GM23338 (cell line): ENCODE measurements at regions not wholly inside any gene's neighbourhood (a gene's known extent, or its start where the extent isn't known, plus 50 kb on each side); places are given as distances from the start of the nearest gene placed in this dataset.

ENCODE experiments used
- ATAC-seq: fragments of 200-7000 bp; cut with Tn5 transposase; 3 replicates; pipeline ENCODE4 v1.9.1; 2020
- DNase-seq: peaks from one replicate; pipeline ENCODE4 v3.0.0-alpha.2; 2015; ENCODE audit warnings: low spot score
- H2AFZ ChIP-seq: fragments of 200-600 bp; sonication (generic); 2 replicates; pipeline ENCODE4 v1.8.0; 2016; ENCODE audit warnings: antibody characterized with exemption, mild to moderate bottlenecking, moderate library complexity
- H3F3A ChIP-seq: fragments of 200-600 bp; sonication (generic); replicated peaks from 2 replicates; pipeline ENCODE4 v1.8.0; 2017; ENCODE audit warnings: antibody characterized with exemption, mixed run types, low read depth
- H3K27ac ChIP-seq: fragments of 200-600 bp; sonication (generic); 2 replicates; pipeline ENCODE4 v1.6.1; 2016; ENCODE audit warnings: low read depth
- H3K27me3 ChIP-seq: fragments of 200-600 bp; sonication (generic); 2 replicates; pipeline ENCODE4 v1.8.0; 2016; ENCODE audit warnings: mild to moderate bottlenecking, mixed run types, moderate library complexity; ENCODE audit not compliant: insufficient read depth
- H3K36me3 ChIP-seq: fragments of 200-600 bp; sonication (generic); 2 replicates; pipeline ENCODE4 v1.8.0; 2016; ENCODE audit warnings: mild to moderate bottlenecking; ENCODE audit not compliant: insufficient read depth
- H3K4me1 ChIP-seq: fragments of 200-600 bp; sonication (generic); 2 replicates; pipeline ENCODE4 v1.8.0; 2016; ENCODE audit warnings: mild to moderate bottlenecking, moderate library complexity; ENCODE audit not compliant: insufficient read depth
- H3K4me2 ChIP-seq: fragments of 200-600 bp; sonication (generic); 2 replicates; pipeline ENCODE4 v1.7.1; 2017; ENCODE audit warnings: mixed run types
- H3K4me3 ChIP-seq: fragments of 200-600 bp; sonication (generic); 2 replicates; pipeline ENCODE4 v1.6.1; 2016; ENCODE audit warnings: mixed run types
- H3K79me2 ChIP-seq: fragments of 200-600 bp; sonication (generic); replicated peaks from 2 replicates; pipeline ENCODE4 v1.8.0; 2017; ENCODE audit warnings: mild to moderate bottlenecking; ENCODE audit not compliant: insufficient read depth
- H3K9me2 ChIP-seq: fragments of 200-600 bp; sonication (generic); 2 replicates; pipeline ENCODE4 v1.8.0; 2017; ENCODE audit not compliant: insufficient read depth
- H4K20me1 ChIP-seq: fragments of 200-600 bp; sonication (generic); replicated peaks from 2 replicates; pipeline ENCODE4 v1.8.0; 2017; ENCODE audit warnings: mild to moderate bottlenecking; ENCODE audit not compliant: insufficient read depth
- H3K27ac Mint-ChIP-seq: 2 replicates; pipeline ENCODE4 v1.8.0; 2020; ENCODE audit warnings: inconsistent platforms, mild to moderate bottlenecking, moderate library complexity, mixed read lengths
- H3K27me3 Mint-ChIP-seq: 3 replicates; pipeline ENCODE4 v1.8.0; 2022; ENCODE audit warnings: low read depth, mild to moderate bottlenecking, moderate library complexity, mixed read lengths, inconsistent platforms; ENCODE audit not compliant: insufficient read depth, poor library complexity
- H3K36me3 Mint-ChIP-seq: 3 replicates; pipeline ENCODE4 v1.8.0; 2021; ENCODE audit warnings: low read depth, mild to moderate bottlenecking, inconsistent platforms, moderate library complexity, mixed read lengths
- H3K4me1 Mint-ChIP-seq: 3 replicates; pipeline ENCODE4 v1.8.0; 2020; ENCODE audit warnings: mild to moderate bottlenecking, inconsistent platforms, mixed read lengths
- H3K4me3 Mint-ChIP-seq: 3 replicates; pipeline ENCODE4 v1.8.0; 2021; ENCODE audit warnings: moderate library complexity, mild to moderate bottlenecking, inconsistent platforms, mixed read lengths
- H3K9me3 Mint-ChIP-seq: 3 replicates; pipeline ENCODE4 v1.8.0; 2020; ENCODE audit warnings: moderate library complexity, mild to moderate bottlenecking, inconsistent platforms, mixed read lengths
- ETS1 ChIP-seq: IDR thresholded peaks from 2 replicates; pipeline ENCODE4 v1.6.1; 2016; ENCODE audit warnings: antibody characterized with exemption
- EZH2 ChIP-seq: fragments of 200-600 bp; sonication (generic); IDR thresholded peaks from one replicate; pipeline ENCODE4 v1.8.0; 2017; ENCODE audit warnings: antibody characterized with exemption, mild to moderate bottlenecking, low read depth; ENCODE audit not compliant: unreplicated experiment
- EZH2phosphoT487 ChIP-seq: fragments of 200-600 bp; sonication (generic); IDR thresholded peaks from one replicate; pipeline ENCODE4 v1.8.1; 2018; ENCODE audit warnings: antibody characterized with exemption; ENCODE audit not compliant: unreplicated experiment
- JUNB ChIP-seq: IDR thresholded peaks from one replicate; pipeline ENCODE4 v1.6.1; 2016; ENCODE audit warnings: antibody characterized with exemption; ENCODE audit not compliant: unreplicated experiment
- NANOG ChIP-seq: IDR thresholded peaks from 2 replicates; pipeline ENCODE4 v1.6.1; 2016; ENCODE audit warnings: antibody characterized with exemption, borderline replicate concordance
- STAT1 ChIP-seq: IDR thresholded peaks from one replicate; pipeline ENCODE4 v1.6.1; 2016; ENCODE audit warnings: antibody characterized with exemption; ENCODE audit not compliant: unreplicated experiment
- ZNF462 ChIP-seq: fragments of 250-450 bp; sonication (Bioruptor Pico); IDR thresholded peaks from 2 replicates; pipeline ENCODE4 v1.5.0; 2020; ENCODE audit warnings: mild to moderate bottlenecking, moderate library complexity
- TF ChIP-seq, protein P1 (sequence below), 2 experiments: fragments of 200-600 bp in 1 of 2; sonication (generic) in 1 of 2; conservative IDR thresholded peaks; 2 replicates each; pipeline versions ENCODE4 v1.5.1 to v1.6.1; 2016 to 2017; ENCODE audit warnings: antibody characterized with exemption in 2 of 2, low read depth in 2 of 2, mild to moderate bottlenecking in 2 of 2, moderate library complexity in 1 of 2
- TF ChIP-seq, protein P2 (sequence below): IDR thresholded peaks from one replicate; pipeline ENCODE4 v1.6.1; 2018; ENCODE audit warnings: antibody characterized with exemption; ENCODE audit not compliant: unreplicated experiment

DNA sequence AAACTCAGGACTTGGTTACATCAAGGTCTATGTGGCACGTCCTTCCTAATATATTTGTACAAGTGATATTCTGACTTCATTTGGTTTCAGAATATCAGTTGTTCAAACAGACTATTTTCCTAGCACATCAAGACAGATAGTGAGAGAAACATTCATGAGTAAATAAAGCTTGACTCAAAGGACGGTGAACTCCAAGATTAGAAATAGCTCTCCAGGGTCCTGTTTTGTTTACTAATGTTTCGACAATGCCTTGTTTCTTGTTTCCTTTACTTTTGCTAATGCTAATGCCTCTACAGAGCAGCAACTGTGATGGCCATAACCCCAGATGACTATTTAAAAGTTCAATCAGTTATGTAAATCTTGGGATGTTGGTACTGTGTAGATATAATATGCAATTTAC lies 313.9 kb downstream of the KLF12 start:
- Histone ChIP-seq H4K20me1 (no peaks in the 10 kb centered on the region), H3K27ac (no peak overlapping the region), H3K4me3 (no peak overlapping the region), H3K4me2 (no peak overlapping the region), H2AFZ (no peak overlapping the region), H3K4me1 (no peaks in the 10 kb centered on the region), H3K79me2 (no peaks in the 10 kb centered on the region; the same call in 1 of the 2 replicates), H3K27me3 (no peaks in the 10 kb centered on the region), H3F3A (no peaks in the 10 kb centered on the region), H3K9me2 (no peaks in the 10 kb centered on the region), H3K36me3 (no peaks in the 10 kb centered on the region)
- Mint-ChIP-seq H3K27me3 (peaks cover 4% of the 10 kb centered on the region), H3K4me3 (no peak overlapping the region), H3K9me3 (no peaks in the 10 kb centered on the region; the same call in 2 of the 3 replicates), H3K36me3 (0 out of 3 replicates have a peak, but pooled peaks cover 3% of the 10 kb centered on the region), H3K27ac (no peak overlapping the region), H3K4me1 (peaks cover 6% of the 10 kb centered on the region; the same call in 1 of the 3 replicates)
- ATAC-seq (no peak), DNase-seq (no peak)
- TF ChIP-seq ETS1 (no peak), STAT1 (no peak), EZH2 (no peak), NANOG (no peak), ZNF462 (CRISPR knock-in tag) (no peak), EZH2phosphoT487 (no peak), JUNB (no peak)
- TF ChIP-seq, protein P1, sequence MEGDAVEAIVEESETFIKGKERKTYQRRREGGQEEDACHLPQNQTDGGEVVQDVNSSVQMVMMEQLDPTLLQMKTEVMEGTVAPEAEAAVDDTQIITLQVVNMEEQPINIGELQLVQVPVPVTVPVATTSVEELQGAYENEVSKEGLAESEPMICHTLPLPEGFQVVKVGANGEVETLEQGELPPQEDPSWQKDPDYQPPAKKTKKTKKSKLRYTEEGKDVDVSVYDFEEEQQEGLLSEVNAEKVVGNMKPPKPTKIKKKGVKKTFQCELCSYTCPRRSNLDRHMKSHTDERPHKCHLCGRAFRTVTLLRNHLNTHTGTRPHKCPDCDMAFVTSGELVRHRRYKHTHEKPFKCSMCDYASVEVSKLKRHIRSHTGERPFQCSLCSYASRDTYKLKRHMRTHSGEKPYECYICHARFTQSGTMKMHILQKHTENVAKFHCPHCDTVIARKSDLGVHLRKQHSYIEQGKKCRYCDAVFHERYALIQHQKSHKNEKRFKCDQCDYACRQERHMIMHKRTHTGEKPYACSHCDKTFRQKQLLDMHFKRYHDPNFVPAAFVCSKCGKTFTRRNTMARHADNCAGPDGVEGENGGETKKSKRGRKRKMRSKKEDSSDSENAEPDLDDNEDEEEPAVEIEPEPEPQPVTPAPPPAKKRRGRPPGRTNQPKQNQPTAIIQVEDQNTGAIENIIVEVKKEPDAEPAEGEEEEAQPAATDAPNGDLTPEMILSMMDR (conservative IDR thresholded peaks at IDR 0.05; ENCODE audit: low read depth in 2 of 2): no peak
- TF ChIP-seq, protein P2, sequence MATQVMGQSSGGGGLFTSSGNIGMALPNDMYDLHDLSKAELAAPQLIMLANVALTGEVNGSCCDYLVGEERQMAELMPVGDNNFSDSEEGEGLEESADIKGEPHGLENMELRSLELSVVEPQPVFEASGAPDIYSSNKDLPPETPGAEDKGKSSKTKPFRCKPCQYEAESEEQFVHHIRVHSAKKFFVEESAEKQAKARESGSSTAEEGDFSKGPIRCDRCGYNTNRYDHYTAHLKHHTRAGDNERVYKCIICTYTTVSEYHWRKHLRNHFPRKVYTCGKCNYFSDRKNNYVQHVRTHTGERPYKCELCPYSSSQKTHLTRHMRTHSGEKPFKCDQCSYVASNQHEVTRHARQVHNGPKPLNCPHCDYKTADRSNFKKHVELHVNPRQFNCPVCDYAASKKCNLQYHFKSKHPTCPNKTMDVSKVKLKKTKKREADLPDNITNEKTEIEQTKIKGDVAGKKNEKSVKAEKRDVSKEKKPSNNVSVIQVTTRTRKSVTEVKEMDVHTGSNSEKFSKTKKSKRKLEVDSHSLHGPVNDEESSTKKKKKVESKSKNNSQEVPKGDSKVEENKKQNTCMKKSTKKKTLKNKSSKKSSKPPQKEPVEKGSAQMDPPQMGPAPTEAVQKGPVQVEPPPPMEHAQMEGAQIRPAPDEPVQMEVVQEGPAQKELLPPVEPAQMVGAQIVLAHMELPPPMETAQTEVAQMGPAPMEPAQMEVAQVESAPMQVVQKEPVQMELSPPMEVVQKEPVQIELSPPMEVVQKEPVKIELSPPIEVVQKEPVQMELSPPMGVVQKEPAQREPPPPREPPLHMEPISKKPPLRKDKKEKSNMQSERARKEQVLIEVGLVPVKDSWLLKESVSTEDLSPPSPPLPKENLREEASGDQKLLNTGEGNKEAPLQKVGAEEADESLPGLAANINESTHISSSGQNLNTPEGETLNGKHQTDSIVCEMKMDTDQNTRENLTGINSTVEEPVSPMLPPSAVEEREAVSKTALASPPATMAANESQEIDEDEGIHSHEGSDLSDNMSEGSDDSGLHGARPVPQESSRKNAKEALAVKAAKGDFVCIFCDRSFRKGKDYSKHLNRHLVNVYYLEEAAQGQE: no peak
